Vagina (tissue), 2 donors: ENCODE measurements at regions not wholly inside any gene's neighbourhood (a gene's known extent, or its start where the extent isn't known, plus 50 kb on each side); places are given as distances from the start of the nearest gene placed in this dataset.

Experiments used
- CTCF ChIP-seq, 3 experiments: fragments of 450-650 bp in 2 of 3; fragments of 200-600 bp in 1 of 3; sonication (generic) in 1 of 3; IDR thresholded peaks; one replicate each; pipeline ENCODE4 v1.5.1; 2017 to 2019; ENCODE audit warnings: antibody characterized with exemption in 3 of 3, mild to moderate bottlenecking in 2 of 3, moderate library complexity in 2 of 3
- POLR2A ChIP-seq, 2 donors: fragments of 450-650 bp; IDR thresholded peaks; one replicate each; pipeline ENCODE4 v1.6.1; 2017; ENCODE audit warnings: antibody characterized with exemption in 2 of 2, mild to moderate bottlenecking in 2 of 2, moderate library complexity in 2 of 2

DNA sequence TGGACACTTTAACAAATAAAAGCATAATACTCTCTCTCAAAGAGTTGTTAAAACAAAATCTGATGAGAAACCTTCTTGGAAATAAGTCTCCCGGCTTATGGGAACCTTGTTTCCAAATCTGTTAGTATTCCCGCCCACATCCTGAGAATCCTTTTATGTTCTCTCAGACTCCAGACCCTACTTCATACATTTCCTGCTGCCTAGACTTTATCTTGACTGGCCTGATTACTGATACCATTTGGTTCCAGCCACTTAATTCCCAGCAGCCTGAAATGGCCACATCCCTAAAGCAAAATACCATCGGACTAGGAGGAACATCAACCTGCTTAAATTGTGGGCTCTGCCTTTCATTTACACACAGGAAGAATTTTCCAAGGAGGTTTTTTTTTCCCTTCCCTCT, 79.1 kb upstream of the CYP1B1 start:
- TF ChIP-seq CTCF (IDR thresholded peaks at IDR 0.05) (no peak), POLR2A (IDR thresholded peaks at IDR 0.05) (no peak)
